IPS DF 6.9 (cell line): ENCODE measurements at regions not wholly inside any gene's neighbourhood (a gene's known extent, or its start where the extent isn't known, plus 50 kb on each side); places are given as distances from the start of the nearest gene placed in this dataset.

Source experiments
- DNase-seq: peaks from one replicate; pipeline ENCODE4 v3.0.0-alpha.2; 2013; ENCODE audit warnings: low read depth, low spot score
- H3K27ac ChIP-seq: one replicate; pipeline ENCODE4 v1.5.1; 2013; ENCODE audit warnings: low read length, control low read depth
- H3K27me3 ChIP-seq: 2 replicates; pipeline ENCODE4 v1.6.1; 2013; ENCODE audit warnings: mild to moderate bottlenecking, low read length; ENCODE audit not compliant: control insufficient read depth, insufficient read depth
- H3K36me3 ChIP-seq: 2 replicates; pipeline ENCODE4 v1.6.1; 2013; ENCODE audit warnings: low read length; ENCODE audit not compliant: control insufficient read depth, insufficient read depth
- H3K4me1 ChIP-seq: 2 replicates; pipeline ENCODE4 v1.6.1; 2013; ENCODE audit warnings: low read length; ENCODE audit not compliant: control insufficient read depth, insufficient read depth
- H3K4me3 ChIP-seq: 2 replicates; pipeline ENCODE4 v1.5.1; 2013; ENCODE audit warnings: mild to moderate bottlenecking, low read length
- H3K9me3 ChIP-seq: 2 replicates; pipeline ENCODE4 v1.6.1; 2013; ENCODE audit warnings: low read length, inconsistent platforms; ENCODE audit not compliant: control insufficient read depth, insufficient read depth
- WGBS: extraction: QIAGEN DNeasy Blood & Tissue Kit; methylation state at CpG from one replicate; pipeline ENCODE4 v1.1.7; 2013; ENCODE audit warnings: mixed read lengths, missing lambda C conversion rate; ENCODE audit not compliant: insufficient read length, insufficient coverage; 5-methylcytosine and 5-hydroxymethylcytosine counted together

DNA sequence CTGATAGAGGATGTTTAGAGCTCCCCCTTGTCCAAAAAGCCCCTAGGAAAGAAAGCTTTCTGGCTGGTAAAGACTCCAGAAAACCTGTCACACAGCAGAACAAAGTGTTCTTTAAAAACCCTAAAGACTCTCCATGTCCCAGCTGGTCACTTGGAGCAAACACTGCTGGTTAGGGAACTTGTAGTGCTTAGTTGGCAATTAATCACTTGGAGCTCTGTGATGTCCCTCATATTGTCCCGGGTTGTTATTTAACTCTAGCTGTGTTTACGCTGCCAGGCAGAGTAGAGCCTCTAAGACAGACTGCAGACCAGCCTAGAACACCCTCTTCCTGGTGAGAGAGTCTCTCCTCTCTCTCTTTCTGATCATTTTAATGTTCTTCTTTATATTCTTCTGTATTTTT lies 267.3 kb downstream of the BCOR start:
- Histone ChIP-seq H3K27ac (no peak overlapping the region), H3K27me3 (no peaks in the 10 kb centered on the region), H3K4me3 (no peak overlapping the region), H3K36me3 (no peaks in the 10 kb centered on the region), H3K4me1 (no peaks in the 10 kb centered on the region), H3K9me3 (no peaks in the 10 kb centered on the region)
- no CpG with 5 or more reads among the region's 2 CpGs for WGBS
- DNase-seq, result no peak

DNA sequence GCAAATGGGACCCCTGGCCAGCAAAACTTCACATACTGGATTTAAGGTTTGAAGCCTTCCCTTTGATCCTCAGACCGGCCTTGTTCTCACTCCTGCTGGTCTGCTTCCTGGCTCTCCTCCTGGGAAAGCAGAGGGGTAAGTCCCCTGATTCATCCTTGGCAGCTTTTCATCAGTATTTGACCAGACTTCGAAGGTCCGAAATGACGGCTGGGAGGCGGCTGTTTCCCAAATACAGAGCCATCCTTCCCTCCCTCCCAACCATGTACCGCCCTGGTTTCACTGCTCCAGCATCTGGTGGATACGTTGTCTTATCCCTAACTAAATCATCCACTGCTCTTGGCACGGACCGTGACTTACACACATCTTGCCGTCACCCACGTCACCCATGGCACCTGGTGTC lies 265.5 kb downstream of the BCOR start:
- no peaks in the 10 kb centered on the region for H3K9me3 ChIP-seq
- H3K4me1 ChIP-seq, result no peaks in the 10 kb centered on the region
- no peak for DNase-seq
- H3K36me3 ChIP-seq, result no peaks in the 10 kb centered on the region
- no peak overlapping the region for H3K27ac ChIP-seq
- no peak overlapping the region for H3K4me3 ChIP-seq
- WGBS, result no CpG with 5 or more reads among the region's 11 CpGs
- H3K27me3 ChIP-seq, result no peaks in the 10 kb centered on the region

DNA sequence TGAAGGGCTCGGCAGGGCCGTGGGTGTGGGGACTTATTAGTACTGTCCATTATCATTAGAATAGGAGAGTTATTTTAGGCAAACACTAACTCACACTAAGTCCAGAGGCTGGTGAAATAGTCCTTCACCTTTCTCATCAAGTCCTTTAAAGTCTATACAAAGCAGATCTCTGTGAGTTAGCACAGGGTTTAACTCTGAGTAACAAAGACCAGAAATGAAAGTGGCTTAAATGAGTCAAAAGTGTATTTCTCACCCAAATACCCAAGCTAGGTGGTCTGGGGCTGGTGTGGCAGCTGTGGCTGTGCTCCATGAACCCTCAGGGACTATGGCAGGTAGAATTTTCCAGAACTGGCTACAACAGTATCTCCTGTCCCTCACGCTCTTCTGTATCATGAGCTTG lies 263.2 kb downstream of the BCOR start:
- no peaks in the 10 kb centered on the region for H3K36me3 ChIP-seq
- DNase-seq, result no peak
- no peaks in the 10 kb centered on the region for H3K27me3 ChIP-seq
- H3K27ac ChIP-seq, result no peak overlapping the region
- H3K4me1 ChIP-seq, result no peaks in the 10 kb centered on the region
- no peaks in the 10 kb centered on the region for H3K9me3 ChIP-seq
- WGBS, result no CpG with 5 or more reads among the region's 3 CpGs
- no peak overlapping the region for H3K4me3 ChIP-seq

DNA sequence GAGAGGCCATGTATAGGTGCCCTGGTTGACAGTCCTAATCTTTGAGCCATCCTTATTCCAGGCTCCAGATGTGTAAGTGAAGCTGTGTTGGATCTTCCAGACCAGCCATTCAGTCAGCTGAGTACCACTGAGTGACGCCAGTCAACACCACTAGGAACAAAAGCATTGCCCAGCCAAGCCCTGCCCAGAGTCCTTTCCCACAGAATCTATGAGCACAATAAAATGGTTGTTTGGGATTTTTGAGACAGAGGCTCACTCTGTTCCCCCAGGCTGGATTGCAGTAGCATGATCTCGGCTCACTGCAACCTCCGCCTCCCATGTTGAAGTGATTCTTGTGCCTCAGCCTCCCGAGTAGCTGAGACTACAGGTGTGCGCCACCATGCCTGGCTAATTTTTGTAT lies 262.5 kb downstream of the BCOR start:
- Histone ChIP-seq H3K4me1 (no peaks in the 10 kb centered on the region), H3K4me3 (no peak overlapping the region), H3K27me3 (no peaks in the 10 kb centered on the region), H3K9me3 (no peaks in the 10 kb centered on the region), H3K36me3 (no peaks in the 10 kb centered on the region), H3K27ac (no peak overlapping the region)
- DNase-seq, result no peak
- no CpG with 5 or more reads among the region's 5 CpGs for WGBS

DNA sequence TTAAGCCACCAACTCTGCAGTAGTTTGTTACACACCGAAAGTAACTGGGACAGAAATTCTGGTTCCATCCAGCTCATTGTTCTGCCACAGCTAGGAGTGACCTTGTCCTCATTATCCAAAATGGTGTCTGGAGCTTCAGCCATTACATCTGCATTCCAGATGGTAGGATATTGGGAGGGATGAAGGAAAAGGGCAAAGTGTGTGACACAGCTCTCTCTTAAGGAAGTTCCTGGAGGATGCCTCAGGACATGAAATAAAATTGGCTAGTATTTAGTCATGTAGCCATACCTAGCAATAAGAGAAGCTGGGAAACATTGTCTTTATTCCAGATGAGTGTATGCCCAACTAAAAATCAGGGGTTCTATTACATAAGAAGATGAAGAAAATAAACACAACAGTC lies 262.0 kb downstream of the BCOR start:
- Histone ChIP-seq H3K27me3 (no peaks in the 10 kb centered on the region), H3K4me3 (no peak overlapping the region), H3K36me3 (no peaks in the 10 kb centered on the region), H3K27ac (no peak overlapping the region), H3K9me3 (no peaks in the 10 kb centered on the region), H3K4me1 (no peaks in the 10 kb centered on the region)
- DNase-seq, result no peak
- no CpG with 5 or more reads among the region's 1 CpG for WGBS

DNA sequence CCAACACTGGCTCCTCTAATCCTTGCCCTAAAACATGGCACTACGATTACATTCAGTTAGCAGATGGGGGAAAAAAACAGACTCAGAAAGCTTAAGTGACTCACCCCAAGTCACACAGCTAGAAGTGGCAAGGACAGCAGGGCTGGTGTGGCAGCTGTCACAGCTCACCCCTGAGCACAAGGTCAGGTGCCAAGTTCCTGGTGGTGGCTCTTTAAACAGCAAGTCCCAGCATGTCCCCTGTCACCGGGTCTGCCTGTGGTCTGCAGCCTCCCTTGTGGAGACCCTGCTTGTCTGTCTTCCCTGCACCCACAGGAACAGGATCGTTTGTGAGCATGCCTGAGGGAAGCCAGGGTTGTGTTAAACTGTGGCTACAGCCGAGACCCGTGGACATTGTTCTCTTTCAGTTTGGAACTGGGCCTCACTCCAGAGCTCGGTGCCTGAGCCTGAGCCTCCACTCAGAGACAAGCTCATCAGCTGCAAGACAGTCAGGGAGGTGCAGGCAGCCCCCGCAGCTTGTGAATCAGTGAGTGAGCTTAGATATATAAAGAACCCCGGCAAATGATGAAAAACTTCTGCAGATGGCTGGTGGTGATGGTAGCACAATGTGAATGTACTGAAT lies 260.8 kb downstream of the BCOR start:
- no peaks in the 10 kb centered on the region for H3K9me3 ChIP-seq
- DNase-seq, result no peak
- H3K36me3 ChIP-seq, result no peaks in the 10 kb centered on the region
- no peak overlapping the region for H3K27ac ChIP-seq
- WGBS, result no CpG with 5 or more reads among the region's 8 CpGs
- H3K4me3 ChIP-seq, result no peak overlapping the region
- no peaks in the 10 kb centered on the region for H3K4me1 ChIP-seq
- no peaks in the 10 kb centered on the region for H3K27me3 ChIP-seq

DNA sequence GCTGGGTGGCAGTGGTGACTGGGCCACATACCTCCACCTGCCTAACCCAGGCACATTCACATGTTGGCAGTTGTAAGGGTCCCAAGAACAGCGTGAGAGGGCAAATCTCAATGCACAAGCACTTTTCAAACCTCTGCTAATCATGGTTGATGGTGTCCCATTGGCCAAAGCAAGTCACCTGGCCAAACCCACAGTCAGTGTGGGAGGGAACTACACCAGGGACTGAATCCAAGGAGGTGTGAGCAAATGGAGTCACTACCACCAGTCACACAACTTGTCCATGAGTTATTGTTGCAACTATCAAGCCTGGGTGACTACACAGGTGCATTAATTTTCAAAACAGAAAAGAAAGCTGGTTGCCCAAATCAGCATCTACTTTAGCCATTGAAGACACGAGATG lies 260.1 kb downstream of the BCOR start:
- no peaks in the 10 kb centered on the region for H3K9me3 ChIP-seq
- DNase-seq, result no peak
- no CpG with 5 or more reads among the region's 2 CpGs for WGBS
- no peak overlapping the region for H3K27ac ChIP-seq
- no peaks in the 10 kb centered on the region for H3K4me1 ChIP-seq
- no peak overlapping the region for H3K4me3 ChIP-seq
- H3K36me3 ChIP-seq, result no peaks in the 10 kb centered on the region
- H3K27me3 ChIP-seq, result no peaks in the 10 kb centered on the region

DNA sequence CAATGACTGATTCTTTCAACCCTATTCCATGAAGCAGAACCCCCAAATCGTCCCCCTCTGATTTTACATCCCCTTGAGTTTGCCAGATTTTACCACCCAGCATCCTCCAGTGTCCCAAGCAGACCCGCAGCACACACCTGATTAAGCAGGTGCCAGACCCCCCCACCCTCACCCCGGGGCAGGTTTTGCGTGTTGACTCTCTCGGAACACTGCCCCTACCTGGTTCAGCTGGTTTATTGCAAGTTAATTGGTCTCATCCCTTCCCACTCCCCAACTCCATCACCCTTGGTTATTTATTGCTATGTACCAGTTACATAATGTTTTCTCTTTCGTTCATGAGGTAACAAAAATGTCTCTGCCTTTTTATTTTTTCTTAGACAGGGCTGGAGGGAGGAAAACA lies 258.4 kb downstream of the BCOR start:
- no peaks in the 10 kb centered on the region for H3K36me3 ChIP-seq
- H3K9me3 ChIP-seq, result no peaks in the 10 kb centered on the region
- no peak for DNase-seq
- no peaks in the 10 kb centered on the region for H3K27me3 ChIP-seq
- H3K4me3 ChIP-seq, result no peak overlapping the region
- WGBS, result no CpG with 5 or more reads among the region's 6 CpGs
- no peaks in the 10 kb centered on the region for H3K4me1 ChIP-seq
- H3K27ac ChIP-seq, result no peak overlapping the region

DNA sequence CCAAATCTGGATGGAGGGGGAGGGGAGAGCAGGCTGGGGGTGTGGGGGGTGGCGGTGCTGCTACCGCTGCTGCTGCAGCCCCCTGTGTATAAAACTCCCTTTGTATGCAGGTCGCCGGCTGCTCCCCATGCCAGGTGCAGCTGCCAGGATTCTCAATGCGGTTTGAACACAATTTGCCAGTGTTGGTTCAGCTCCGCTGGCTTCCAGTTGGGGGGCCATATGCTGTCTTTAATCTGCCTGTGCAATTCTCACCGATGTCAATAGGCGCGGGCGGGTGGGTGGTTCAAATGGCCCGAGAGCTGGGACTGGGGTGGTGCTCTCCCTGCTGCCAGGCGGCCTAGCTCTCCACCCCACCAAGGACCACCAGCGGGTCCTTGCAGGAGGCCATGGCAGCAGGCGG lies 257.6 kb downstream of the BCOR start:
- no peak for DNase-seq
- H3K27me3 ChIP-seq, result no peaks in the 10 kb centered on the region

DNA sequence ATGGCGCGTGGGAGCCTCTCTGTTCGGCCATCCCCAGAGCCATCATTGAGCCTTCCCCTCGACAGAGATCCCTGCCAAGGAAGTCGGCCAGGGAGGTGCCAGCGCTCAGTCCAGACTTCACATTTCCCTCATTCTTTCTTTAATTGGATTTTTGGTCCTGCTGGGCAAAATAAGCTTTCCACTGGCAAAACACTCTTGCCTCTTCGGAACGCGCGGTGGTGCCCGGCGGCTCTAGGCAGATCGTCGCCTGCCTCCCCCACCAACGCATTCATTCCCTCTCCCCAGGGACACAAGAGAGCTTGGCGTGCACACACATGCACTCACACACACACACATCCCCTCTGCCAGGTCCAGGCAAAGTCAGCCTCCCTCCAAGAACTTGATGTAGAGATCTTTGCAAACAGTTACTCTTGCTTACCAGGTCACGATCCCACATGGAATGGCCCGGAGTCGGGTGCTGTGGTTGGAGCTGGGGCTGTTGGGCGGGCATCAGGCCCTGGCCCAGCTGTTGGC lies 257.1 kb downstream of the BCOR start:
- no peaks in the 10 kb centered on the region for H3K27me3 ChIP-seq
- H3K36me3 ChIP-seq, result no peaks in the 10 kb centered on the region
- no peaks in the 10 kb centered on the region for H3K4me1 ChIP-seq
- H3K9me3 ChIP-seq, result no peaks in the 10 kb centered on the region
- no CpG with 5 or more reads among the region's 20 CpGs for WGBS
- H3K27ac ChIP-seq, result no peak overlapping the region
- DNase-seq, result no peak
- H3K4me3 ChIP-seq, result no peak overlapping the region

More for the DNA sequence above, 257.6 kb downstream of the BCOR start:
- Histone ChIP-seq H3K4me1 (no peaks in the 10 kb centered on the region), H3K9me3 (no peaks in the 10 kb centered on the region), H3K36me3 (no peaks in the 10 kb centered on the region), H3K27ac (no peak overlapping the region), H3K4me3 (no peak overlapping the region)
- WGBS, result no CpG with 5 or more reads among the region's 14 CpGs

DNA sequence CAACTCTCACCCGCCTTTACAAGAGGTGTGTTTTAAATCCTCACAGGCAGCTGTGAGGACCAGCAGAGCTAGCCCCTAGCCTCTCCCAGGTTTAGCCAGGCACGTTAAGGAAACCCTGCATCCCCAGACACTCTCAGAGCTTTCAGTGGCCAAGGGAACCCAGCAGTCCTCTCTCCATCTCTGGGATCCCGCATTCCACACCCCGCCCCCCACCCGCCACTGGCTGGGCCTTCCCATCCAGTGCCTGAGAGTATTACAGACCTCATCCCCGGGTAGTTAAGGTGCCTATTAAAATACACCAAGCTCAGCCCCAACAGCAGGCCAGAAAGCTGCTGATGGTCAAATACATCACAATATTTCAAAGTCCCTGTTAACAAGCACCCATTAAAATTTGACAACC lies 256.2 kb downstream of the BCOR start:
- H3K4me1 ChIP-seq, result no peaks in the 10 kb centered on the region
- no peaks in the 10 kb centered on the region for H3K36me3 ChIP-seq
- no peak overlapping the region for H3K27ac ChIP-seq
- no peaks in the 10 kb centered on the region for H3K27me3 ChIP-seq
- H3K4me3 ChIP-seq, result no peak overlapping the region
- no peak for DNase-seq
- no CpG with 5 or more reads among the region's 6 CpGs for WGBS
- H3K9me3 ChIP-seq, result no peaks in the 10 kb centered on the region
